OCI-M2 (cell line): ENCODE measurements at regions not wholly inside any gene's neighbourhood (a gene's known extent, or its start where the extent isn't known, plus 50 kb on each side); places are given as distances from the start of the nearest gene placed in this dataset.

Experiments used
- DNase-seq: peaks from one replicate; lab custom pipeline; 2025; ENCODE audit not compliant: unreplicated experiment; lab: John Stamatoyannopoulos, UW

GRCh38 chr15:95919460-95919859 lies 411.0 kb upstream of the NR2F2 start:
- no peak for DNase-seq

- no peak for DNase-seq
Observed at GRCh38 chr15:95921404-95921803, 409.1 kb upstream of the NR2F2 start.

GRCh38 chr15:95922431-95922830 lies 408.1 kb upstream of the NR2F2 start:
- no peak for DNase-seq

GRCh38 chr15:95923792-95924191 lies 406.7 kb upstream of the NR2F2 start:
- DNase-seq, result no peak

GRCh38 chr15:95928822-95929221 lies 401.7 kb upstream of the NR2F2 start:
- no peak for DNase-seq

- DNase-seq, result peak; percentile 47
Observed at GRCh38 chr15:95929232-95929846, 401.2 kb upstream of the NR2F2 start.

- DNase-seq, result no peak
Observed at GRCh38 chr15:95930659-95931375, 399.7 kb upstream of the NR2F2 start.

- DNase-seq, result no peak
Observed at GRCh38 chr15:95931619-95932018, 398.9 kb upstream of the NR2F2 start.

- DNase-seq, result no peak
Observed at GRCh38 chr15:95932141-95932540, 398.4 kb upstream of the NR2F2 start.

GRCh38 chr15:95932676-95933075 lies 397.8 kb upstream of the NR2F2 start:
- DNase-seq, result no peak

- DNase-seq, result no peak
Observed at GRCh38 chr15:95935852-95936251, 394.6 kb upstream of the NR2F2 start.

GRCh38 chr15:95937128-95937528 lies 393.4 kb upstream of the NR2F2 start:
- no peak for DNase-seq

- DNase-seq, result no peak
Observed at GRCh38 chr15:95940431-95940985, 390.0 kb upstream of the NR2F2 start.

GRCh38 chr15:95944193-95944592 lies 386.3 kb upstream of the NR2F2 start:
- no peak for DNase-seq

GRCh38 chr15:95944661-95945255 lies 385.7 kb upstream of the NR2F2 start:
- no peak for DNase-seq

GRCh38 chr15:95946241-95946640 lies 384.3 kb upstream of the NR2F2 start:
- no peak for DNase-seq

- DNase-seq, result no peak
Observed at GRCh38 chr15:95946926-95947325, 383.6 kb upstream of the NR2F2 start.

- no peak for DNase-seq
Observed at GRCh38 chr15:95948411-95948810, 382.1 kb upstream of the NR2F2 start.

- DNase-seq, result no peak
Observed at GRCh38 chr15:95953032-95953431, 377.5 kb upstream of the NR2F2 start.

- DNase-seq, result no peak
Observed at GRCh38 chr15:95957861-95958260, 372.6 kb upstream of the NR2F2 start.

GRCh38 chr15:95958382-95958781 lies 372.1 kb upstream of the NR2F2 start:
- no peak for DNase-seq

GRCh38 chr15:95968856-95969255 lies 361.6 kb upstream of the NR2F2 start:
- no peak for DNase-seq
